VCaP (cell line): ENCODE measurements at regions not wholly inside any gene's neighbourhood (a gene's known extent, or its start where the extent isn't known, plus 50 kb on each side); places are given as distances from the start of the nearest gene placed in this dataset.
"Not testable (repeated sequence)": the region's sequence is repeated elsewhere in the genome, so short reads cannot be mapped to it uniquely, and the experiment has no call there.

Experiments
- H3K27ac ChIP-seq: fragments of 450-650 bp; 2 replicates; pipeline ENCODE4 v1.5.1; 2017
- CTCF ChIP-seq: fragments of 450-650 bp; conservative IDR thresholded peaks from 2 replicates; pipeline ENCODE4 v1.5.1; 2017; ENCODE audit warnings: mild to moderate bottlenecking, moderate library complexity

DNA sequence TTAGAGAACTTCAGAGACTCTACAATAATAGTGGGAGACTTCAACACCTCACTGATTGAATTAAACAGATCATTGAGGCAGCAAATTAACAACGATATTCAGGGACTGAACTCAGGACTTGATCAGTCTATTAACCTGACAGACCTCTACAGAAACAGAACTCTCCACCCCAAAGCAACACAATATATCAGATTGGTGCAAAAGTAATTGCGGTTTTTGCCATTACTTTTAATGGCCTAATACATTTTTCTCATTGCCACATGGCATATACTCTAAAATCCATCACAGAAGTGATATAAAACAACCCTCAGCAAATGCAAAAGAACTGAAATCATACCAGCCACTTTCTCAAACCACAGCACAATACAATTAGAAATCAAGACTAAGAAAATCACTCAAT, 298.1 kb upstream of the SGO1 start:
- no peak overlapping the region for H3K27ac ChIP-seq
- TF ChIP-seq CTCF = no peak

DNA sequence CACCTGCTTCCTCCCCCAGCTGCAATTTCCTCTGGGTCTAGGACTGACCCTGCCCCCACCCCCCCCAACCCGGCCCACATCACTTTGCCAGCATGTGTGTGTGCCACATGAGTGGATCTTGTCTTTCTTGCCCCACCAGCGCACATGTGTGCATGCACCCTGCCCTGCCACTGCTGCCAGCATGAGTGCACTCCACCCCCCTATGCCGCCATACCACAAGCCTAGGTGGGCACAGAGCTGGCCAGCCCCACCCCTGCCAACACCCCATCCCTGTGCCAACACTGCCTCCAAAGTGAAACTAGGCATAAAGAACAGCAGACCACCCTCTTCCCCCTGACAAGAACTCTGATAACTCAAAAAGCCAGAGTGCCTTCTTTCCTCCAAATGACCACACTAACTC, 296.3 kb upstream of the SGO1 start:
- no peak for TF ChIP-seq CTCF
- no peak overlapping the region for H3K27ac ChIP-seq

- no peak for TF ChIP-seq CTCF
- H3K27ac ChIP-seq = no peak overlapping the region
Measured at GRCh38 chr3:20480786-20481365, 294.9 kb upstream of the SGO1 start.

GRCh38 chr3:20478436-20478835, 292.4 kb upstream of the SGO1 start:
- no peak overlapping the region for H3K27ac ChIP-seq
- no peak for TF ChIP-seq CTCF

- not testable (repeated sequence) for H3K27ac ChIP-seq
Measured at GRCh38 chr3:20464237-20464636, 278.2 kb upstream of the SGO1 start.

DNA sequence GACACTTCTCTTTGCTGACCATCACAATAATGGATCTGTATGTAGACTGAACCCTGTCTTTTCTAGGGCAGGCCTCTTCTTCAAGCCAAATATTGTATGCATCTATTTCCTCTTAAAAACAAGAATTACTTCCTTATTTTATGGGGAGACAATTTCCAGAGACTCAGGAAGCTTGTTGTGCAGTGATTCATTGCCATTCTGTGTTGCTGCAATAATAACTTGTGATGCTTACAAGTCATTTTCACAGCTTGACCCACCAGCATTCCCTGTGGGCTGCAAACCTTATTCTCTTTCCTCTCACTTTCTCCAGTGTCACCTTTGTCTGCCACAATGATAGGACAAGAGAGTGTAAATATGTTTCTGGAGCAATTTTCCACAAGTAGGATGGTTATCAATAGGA, 276.7 kb upstream of the SGO1 start:
- TF ChIP-seq CTCF = no peak
- H3K27ac ChIP-seq = no peak overlapping the region

- TF ChIP-seq CTCF = no peak
- no peak overlapping the region for H3K27ac ChIP-seq
Measured at GRCh38 chr3:20462226-20462625, 276.2 kb upstream of the SGO1 start.

DNA sequence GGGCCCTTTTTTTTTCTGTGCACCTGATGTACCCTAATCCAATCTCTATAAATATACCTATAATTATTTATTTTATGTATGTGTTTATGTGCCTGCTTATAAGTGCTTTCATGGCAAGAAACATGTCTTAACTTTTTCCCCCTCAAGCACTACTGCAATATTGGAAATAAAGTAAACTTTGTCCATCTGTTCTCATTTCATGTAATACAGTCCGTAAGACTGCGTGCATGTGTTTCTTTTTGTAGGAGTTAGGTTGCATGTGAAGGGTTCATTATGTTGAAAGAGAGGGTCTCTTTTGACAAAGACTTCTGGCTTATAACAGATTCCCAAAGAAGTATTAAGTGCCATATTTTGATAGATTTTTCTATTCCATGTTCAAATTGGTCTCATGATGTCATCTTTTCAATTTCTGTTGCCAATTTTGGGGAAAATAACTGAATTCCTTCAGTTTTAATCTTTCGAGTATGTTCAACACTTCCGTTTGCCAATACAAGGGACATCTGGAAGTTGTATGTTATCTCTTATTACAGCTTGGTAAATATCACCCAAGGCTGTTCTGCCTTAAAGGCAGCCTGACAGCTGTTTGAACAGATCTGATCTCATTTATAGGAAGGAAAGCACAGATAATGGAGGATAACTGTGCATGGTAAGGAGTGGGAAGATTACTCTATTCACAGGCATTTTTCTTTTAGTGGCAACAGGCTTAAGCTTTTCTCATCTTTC, 273.1 kb upstream of the SGO1 start:
- H3K27ac ChIP-seq = no peak overlapping the region
- TF ChIP-seq CTCF = no peak
